BJ (cell line): ENCODE measurements at regions not wholly inside any gene's neighbourhood (a gene's known extent, or its start where the extent isn't known, plus 50 kb on each side); places are given as distances from the start of the nearest gene placed in this dataset.

ENCODE experiments used
- CTCF ChIA-PET: fragments of 350-600 bp; formaldehyde crosslinking; extraction: SDS; loops from one replicate; lab custom pipeline; 2021; ENCODE audit warnings: antibody characterized with exemption, inconsistent platforms; lab: Yijun Ruan, JAX
- POLR2A ChIA-PET: fragments of 300-600 bp; sonication (Branson Sonifier 250); formaldehyde crosslinking; extraction: SDS; loops from one replicate; lab custom pipeline; 2021; ENCODE audit warnings: antibody characterized with exemption; lab: Charles Lee
- DNase-seq: peaks from one replicate; pipeline ENCODE4 v3.0.0-alpha.2; 2011; ENCODE audit warnings: low read depth
- H3K27me3 ChIP-seq: 2 replicates; pipeline ENCODE4 v1.6.0; 2011; ENCODE audit warnings: low read length; ENCODE audit not compliant: control insufficient read depth, insufficient read depth
- H3K36me3 ChIP-seq: 2 replicates; pipeline ENCODE4 v1.5.1; 2011; ENCODE audit warnings: low read length; ENCODE audit not compliant: control insufficient read depth, insufficient read depth
- H3K4me3 ChIP-seq: 2 replicates; pipeline ENCODE4 v1.5.1; 2011; ENCODE audit warnings: low read depth, mild to moderate bottlenecking, control low read depth, low read length
- TF ChIP-seq, protein P1 (sequence below): IDR thresholded peaks from 2 replicates; pipeline ENCODE4 v1.5.1; 2011; ENCODE audit warnings: low read depth, mild to moderate bottlenecking, control low read depth, inconsistent platforms, low read length, moderate library complexity; ENCODE audit not compliant: insufficient read depth

DNA sequence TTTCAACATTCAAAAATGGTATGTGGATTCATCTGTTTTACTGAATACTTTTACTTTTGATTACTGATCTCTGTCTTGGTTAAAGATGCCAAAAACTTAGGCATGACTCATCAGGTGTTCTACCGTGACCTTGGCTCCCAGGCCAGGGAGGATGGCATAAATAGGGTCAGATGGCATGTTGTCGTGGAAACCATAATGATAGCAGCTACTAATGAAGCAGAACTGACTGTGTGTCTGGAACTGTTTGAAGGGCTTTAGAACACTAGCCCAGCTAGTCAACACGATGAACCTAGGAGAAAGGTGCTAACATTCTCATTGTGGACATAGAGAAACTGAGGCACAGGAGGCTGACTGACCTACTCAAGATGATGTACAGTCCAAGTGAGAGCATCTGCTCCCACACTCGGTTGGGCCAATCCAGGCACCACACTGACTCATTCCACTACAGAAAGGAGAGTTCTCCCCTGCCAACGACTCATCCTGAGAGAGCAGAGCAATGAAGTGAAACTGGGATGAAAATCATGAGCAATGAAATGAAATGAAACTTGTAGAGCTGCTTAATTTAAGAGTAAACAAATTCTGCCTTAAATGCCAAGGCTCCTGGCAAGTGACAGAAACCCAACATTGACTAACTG is 116.0 kb downstream of the TENT4A start:
- POLR2A ChIA-PET, result no interaction called here
- DNase-seq, result no peak
- CTCF ChIA-PET, result interaction anchor here (1.4 kb wide), 1 partner anchor 9 kb away, joined by 4 read pairs; no protein-coding TSS in a partner anchor

DNA sequence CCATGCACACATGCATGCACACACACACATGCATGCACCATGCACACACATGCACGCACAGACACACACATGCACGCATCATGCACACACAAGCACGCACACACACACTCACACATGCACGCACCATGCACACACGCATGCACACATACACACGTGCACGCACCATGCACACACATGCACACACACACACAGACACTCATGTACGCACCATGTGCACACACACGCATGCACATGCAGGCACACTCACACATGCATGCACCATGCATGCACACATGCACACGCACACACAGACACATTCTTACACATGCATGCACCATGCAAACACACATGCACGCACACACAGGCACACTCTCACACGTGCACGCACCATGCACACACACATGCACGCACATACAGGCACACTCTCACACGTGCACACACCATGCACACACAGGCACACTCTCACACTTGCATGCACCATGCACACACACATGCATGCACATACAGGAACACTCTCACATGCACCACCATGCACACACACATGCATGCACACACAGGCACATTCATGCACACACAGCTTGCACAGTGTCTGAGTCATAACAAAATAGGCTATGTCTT is 117.5 kb downstream of the TENT4A start:
- H3K36me3 ChIP-seq, result no peaks in the 10 kb centered on the region
- H3K27me3 ChIP-seq, result no peaks in the 10 kb centered on the region
- DNase-seq, result no peak
- ChIA-PET POLR2A (no interaction called here), CTCF (no interaction called here)
- TF ChIP-seq, protein P1, sequence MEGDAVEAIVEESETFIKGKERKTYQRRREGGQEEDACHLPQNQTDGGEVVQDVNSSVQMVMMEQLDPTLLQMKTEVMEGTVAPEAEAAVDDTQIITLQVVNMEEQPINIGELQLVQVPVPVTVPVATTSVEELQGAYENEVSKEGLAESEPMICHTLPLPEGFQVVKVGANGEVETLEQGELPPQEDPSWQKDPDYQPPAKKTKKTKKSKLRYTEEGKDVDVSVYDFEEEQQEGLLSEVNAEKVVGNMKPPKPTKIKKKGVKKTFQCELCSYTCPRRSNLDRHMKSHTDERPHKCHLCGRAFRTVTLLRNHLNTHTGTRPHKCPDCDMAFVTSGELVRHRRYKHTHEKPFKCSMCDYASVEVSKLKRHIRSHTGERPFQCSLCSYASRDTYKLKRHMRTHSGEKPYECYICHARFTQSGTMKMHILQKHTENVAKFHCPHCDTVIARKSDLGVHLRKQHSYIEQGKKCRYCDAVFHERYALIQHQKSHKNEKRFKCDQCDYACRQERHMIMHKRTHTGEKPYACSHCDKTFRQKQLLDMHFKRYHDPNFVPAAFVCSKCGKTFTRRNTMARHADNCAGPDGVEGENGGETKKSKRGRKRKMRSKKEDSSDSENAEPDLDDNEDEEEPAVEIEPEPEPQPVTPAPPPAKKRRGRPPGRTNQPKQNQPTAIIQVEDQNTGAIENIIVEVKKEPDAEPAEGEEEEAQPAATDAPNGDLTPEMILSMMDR, result no peak
- no peak overlapping the region for H3K4me3 ChIP-seq

More for the DNA sequence above, 116.0 kb downstream of the TENT4A start:
- no peaks in the 10 kb centered on the region for H3K36me3 ChIP-seq
- no peak overlapping the region for H3K4me3 ChIP-seq
- no peaks in the 10 kb centered on the region for H3K27me3 ChIP-seq
- TF ChIP-seq, protein P1, result no peak

DNA sequence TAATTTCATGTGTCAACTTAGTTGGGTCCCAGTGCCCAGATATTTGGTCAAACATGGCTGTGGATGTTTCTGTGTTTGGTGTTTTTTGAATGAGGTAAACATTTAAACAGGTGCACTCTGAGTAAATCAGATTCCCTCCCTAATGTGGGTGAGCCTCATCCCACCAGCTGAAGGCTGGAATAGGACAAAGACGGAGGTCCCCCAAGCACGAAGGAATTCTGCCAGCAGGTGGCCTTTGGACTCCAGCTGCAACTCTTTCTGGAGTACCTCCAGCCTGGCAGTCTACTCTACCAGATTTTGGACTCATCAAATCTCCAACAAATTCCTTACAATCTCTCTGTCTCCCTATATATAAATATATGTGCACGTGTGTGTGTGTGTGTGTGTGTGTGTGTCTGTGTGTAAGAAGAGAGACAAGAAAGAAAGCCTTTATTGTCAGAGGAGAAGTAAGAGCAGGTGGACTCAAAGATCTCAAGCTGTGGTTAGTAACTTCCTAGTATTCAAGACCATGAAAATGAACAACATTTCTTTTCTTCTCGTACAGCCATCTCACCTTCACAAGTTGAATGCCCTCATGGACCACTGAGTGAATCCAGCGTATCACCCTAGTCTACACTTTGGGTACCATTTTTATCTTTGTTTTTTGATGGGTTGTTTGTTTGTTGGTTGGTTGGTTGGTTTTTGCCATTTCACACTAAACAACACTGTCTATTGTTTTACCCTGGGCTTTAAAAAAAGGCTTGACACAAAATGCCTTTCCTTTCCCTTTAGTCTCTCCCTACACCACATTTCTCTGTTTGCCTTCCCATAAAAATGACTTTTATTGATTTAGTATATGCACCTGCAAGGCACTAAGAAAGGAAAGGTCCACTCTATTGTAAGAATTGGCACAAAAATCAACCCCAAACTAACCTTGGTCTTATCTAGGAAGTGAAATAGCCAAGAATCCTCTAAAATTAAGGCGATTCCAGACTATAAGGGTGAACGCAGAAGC is 118.7 kb downstream of the TENT4A start:
- ChIA-PET POLR2A (no interaction called here), CTCF (no interaction called here)
- TF ChIP-seq, protein P1, result no peak

DNA sequence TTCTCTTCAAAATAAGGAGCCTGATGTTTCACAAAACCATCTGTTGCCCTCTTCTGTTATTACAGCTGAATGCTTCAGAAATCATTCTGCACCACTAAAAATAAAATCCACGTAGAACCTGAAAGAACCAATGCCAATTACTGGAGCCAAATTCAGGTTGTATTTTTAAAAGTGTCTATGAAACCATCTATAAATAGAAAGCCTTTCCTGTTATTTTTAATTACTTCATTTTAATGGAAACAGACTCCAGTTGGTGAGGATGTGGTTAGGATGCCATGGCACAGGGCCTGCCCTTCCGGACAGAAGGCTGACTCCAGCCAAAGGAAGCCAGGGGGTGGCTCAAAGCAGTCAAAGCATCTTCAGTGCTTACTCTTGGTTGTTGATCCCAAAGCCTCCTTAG is 119.8 kb downstream of the TENT4A start:
- ChIA-PET CTCF (interaction anchor here (1.7 kb wide), 1 partner anchor 67 kb away, joined by 8 read pairs; no protein-coding TSS in a partner anchor), POLR2A (no interaction called here)
- TF ChIP-seq, protein P1, result no peak
- peak; percentile 13 for DNase-seq
- no peaks in the 10 kb centered on the region for H3K27me3 ChIP-seq
- H3K36me3 ChIP-seq, result no peaks in the 10 kb centered on the region
- no peak overlapping the region for H3K4me3 ChIP-seq

More for the DNA sequence above, 118.7 kb downstream of the TENT4A start:
- no peak for DNase-seq
- H3K4me3 ChIP-seq, result no peak overlapping the region
- H3K36me3 ChIP-seq, result no peaks in the 10 kb centered on the region
- no peaks in the 10 kb centered on the region for H3K27me3 ChIP-seq

DNA sequence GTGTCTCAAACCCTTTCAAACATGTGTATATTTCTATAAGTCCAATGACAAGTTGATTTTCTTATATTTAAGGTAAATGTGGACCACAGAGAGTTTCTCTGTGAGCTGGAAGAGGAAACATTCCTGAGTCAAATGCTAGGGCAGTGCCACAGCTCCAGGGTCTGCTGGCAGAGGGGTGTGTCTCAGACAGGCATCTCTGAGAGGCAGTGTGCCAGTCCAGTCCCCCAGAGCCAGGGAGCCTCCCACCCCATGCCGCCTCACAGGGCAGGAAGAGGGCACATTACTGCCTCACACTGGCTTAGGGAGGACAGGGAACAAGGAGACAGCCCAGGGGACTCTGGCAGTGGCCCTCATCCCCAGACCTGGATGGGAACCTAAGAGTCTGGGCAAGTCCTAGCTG is 120.2 kb downstream of the TENT4A start:
- Histone ChIP-seq H3K36me3 (no peaks in the 10 kb centered on the region), H3K27me3 (no peaks in the 10 kb centered on the region), H3K4me3 (no peak overlapping the region)
- ChIA-PET CTCF (interaction anchor here (1.7 kb wide), 1 partner anchor 67 kb away, joined by 8 read pairs; no protein-coding TSS in a partner anchor), POLR2A (no interaction called here)
- DNase-seq, result no peak
- TF ChIP-seq, protein P1, result no peak
